HFF-Myc (cell line): ENCODE measurements at regions not wholly inside any gene's neighbourhood (a gene's known extent, or its start where the extent isn't known, plus 50 kb on each side); places are given as distances from the start of the nearest gene placed in this dataset.

Experiments used
- DNase-seq: peaks from one replicate; pipeline ENCODE4 v3.0.0-alpha.2; 2011; ENCODE audit warnings: low read depth; ENCODE audit errors: extremely low read depth
- H3K4me3 ChIP-seq: replicated peaks from 2 replicates; pipeline ENCODE4 v1.5.1; 2011; ENCODE audit warnings: low read depth, mild to moderate bottlenecking, control low read depth, low read length
- TF ChIP-seq, protein P1 (sequence below): IDR thresholded peaks from 2 replicates; pipeline ENCODE4 v1.5.1; 2012; ENCODE audit warnings: mild to moderate bottlenecking, low read depth, low read length, control low read depth; ENCODE audit errors: missing control alignments

DNA sequence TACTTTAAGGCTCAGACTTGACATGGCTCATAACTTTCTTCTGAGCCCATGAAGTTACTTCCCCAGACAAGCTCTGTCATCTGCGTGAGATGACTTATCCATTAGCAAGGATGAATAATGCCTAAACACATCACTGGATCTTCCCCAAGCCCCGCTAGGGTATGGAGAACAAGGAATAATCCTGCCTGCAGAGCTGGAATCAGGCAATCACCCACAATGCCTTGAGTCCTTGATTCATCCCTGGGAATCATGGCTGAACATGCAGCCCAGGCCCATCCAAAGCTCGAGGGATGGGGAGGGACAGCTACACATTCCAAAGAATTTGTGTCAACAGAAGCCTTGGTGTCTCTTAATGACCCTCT, 131.7 kb downstream of the PSMG1 start:
- DNase-seq, result no peak
- no peak overlapping the region for H3K4me3 ChIP-seq
- TF ChIP-seq, protein P1, sequence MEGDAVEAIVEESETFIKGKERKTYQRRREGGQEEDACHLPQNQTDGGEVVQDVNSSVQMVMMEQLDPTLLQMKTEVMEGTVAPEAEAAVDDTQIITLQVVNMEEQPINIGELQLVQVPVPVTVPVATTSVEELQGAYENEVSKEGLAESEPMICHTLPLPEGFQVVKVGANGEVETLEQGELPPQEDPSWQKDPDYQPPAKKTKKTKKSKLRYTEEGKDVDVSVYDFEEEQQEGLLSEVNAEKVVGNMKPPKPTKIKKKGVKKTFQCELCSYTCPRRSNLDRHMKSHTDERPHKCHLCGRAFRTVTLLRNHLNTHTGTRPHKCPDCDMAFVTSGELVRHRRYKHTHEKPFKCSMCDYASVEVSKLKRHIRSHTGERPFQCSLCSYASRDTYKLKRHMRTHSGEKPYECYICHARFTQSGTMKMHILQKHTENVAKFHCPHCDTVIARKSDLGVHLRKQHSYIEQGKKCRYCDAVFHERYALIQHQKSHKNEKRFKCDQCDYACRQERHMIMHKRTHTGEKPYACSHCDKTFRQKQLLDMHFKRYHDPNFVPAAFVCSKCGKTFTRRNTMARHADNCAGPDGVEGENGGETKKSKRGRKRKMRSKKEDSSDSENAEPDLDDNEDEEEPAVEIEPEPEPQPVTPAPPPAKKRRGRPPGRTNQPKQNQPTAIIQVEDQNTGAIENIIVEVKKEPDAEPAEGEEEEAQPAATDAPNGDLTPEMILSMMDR, result no peak

- TF ChIP-seq, protein P1, result no peak
- DNase-seq, result no peak
- no peak overlapping the region for H3K4me3 ChIP-seq
Observed at GRCh38 chr21:39050841-39051587, 132.2 kb downstream of the PSMG1 start.

DNA sequence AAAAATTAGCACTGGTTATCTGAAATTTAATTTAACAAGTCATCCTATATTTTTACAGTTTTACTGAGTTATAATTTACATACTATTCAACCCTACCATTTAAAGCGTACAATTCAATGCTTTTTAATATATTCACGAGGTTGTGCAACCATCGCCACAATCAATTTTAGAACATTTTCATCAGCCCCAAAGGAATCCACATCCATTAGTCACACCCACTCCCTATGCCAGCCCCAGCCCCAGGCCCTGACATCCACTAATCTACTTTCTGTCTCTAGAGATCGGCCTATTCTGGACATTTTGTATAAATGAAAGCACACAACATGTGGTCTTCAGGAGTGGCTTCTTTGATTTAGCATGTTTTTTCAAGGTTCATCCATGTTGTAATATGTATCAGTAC, 134.7 kb downstream of the PSMG1 start:
- TF ChIP-seq, protein P1, result no peak
- no peak overlapping the region for H3K4me3 ChIP-seq
- no peak for DNase-seq

- DNase-seq, result no peak
- TF ChIP-seq, protein P1, result no peak
- H3K4me3 ChIP-seq, result no peak overlapping the region
Observed at GRCh38 chr21:39048064-39048463, 135.2 kb downstream of the PSMG1 start.

- TF ChIP-seq, protein P1, result no peak
- no peak overlapping the region for H3K4me3 ChIP-seq
- DNase-seq, result no peak
Observed at GRCh38 chr21:39047046-39047445, 136.2 kb downstream of the PSMG1 start.

- DNase-seq, result no peak
- no peak overlapping the region for H3K4me3 ChIP-seq
- TF ChIP-seq, protein P1, result no peak
Observed at GRCh38 chr21:39046236-39046916, 136.9 kb downstream of the PSMG1 start.

- TF ChIP-seq, protein P1, result no peak
- DNase-seq, result no peak
- H3K4me3 ChIP-seq, result no peak overlapping the region
Observed at GRCh38 chr21:39041816-39042215, 141.4 kb downstream of the PSMG1 start.
